Naive thymus-derived CD4-positive, alpha-beta T cell (primary cell): ENCODE measurements at regions not wholly inside any gene's neighbourhood (a gene's known extent, or its start where the extent isn't known, plus 50 kb on each side); places are given as distances from the start of the nearest gene placed in this dataset.

Experiments
- ATAC-seq: fragments of 150-1000 bp; cut with Tn5 transposase; 2 replicates; pipeline ENCODE4 v1.10.0; 2021; ENCODE audit warnings: mild to moderate bottlenecking, moderate library complexity
- CTCF ChIA-PET: fragments of 350-600 bp; sonication (Branson Sonifier 250); formaldehyde crosslinking; loops from one replicate; lab custom pipeline; 2021; ENCODE audit warnings: antibody characterized with exemption; lab: Charles Lee
- POLR2A ChIA-PET: fragments of 350-600 bp; sonication (Branson Sonifier 250); formaldehyde crosslinking; loops from one replicate; lab custom pipeline; 2021; ENCODE audit warnings: antibody characterized with exemption, inconsistent platforms; lab: Charles Lee
- DNase-seq, 9 donors: peaks; one replicate each; pipeline versions ENCODE4 v3.0.0 to v3.0.0-alpha.2; 2020 to 2022; ENCODE audit warnings: mixed read lengths in 1 of 9
- H3K27ac ChIP-seq: one replicate; pipeline ENCODE4 v1.7.0; 2013; ENCODE audit warnings: mild to moderate bottlenecking, low read depth, low read length, moderate library complexity
- H3K27me3 ChIP-seq, 2 donors: one replicate each; pipeline ENCODE4 v1.7.0; 2013; ENCODE audit warnings: low read length in 2 of 2, mild to moderate bottlenecking in 2 of 2, moderate library complexity in 2 of 2; ENCODE audit not compliant: control insufficient read depth in 2 of 2, insufficient read depth in 2 of 2
- H3K36me3 ChIP-seq, 3 experiments: 1 replicate in 2 of 3; 2 replicates in 1 of 3; pipeline ENCODE4 v1.7.0; 2013; ENCODE audit warnings: low read length in 3 of 3, mild to moderate bottlenecking in 3 of 3, moderate library complexity in 1 of 3; ENCODE audit not compliant: insufficient read depth in 3 of 3, control insufficient read depth in 2 of 3
- H3K4me1 ChIP-seq, 2 donors: one replicate each; pipeline ENCODE4 v1.7.0; 2013; ENCODE audit warnings: low read length in 2 of 2, mild to moderate bottlenecking in 2 of 2, moderate library complexity in 1 of 2; ENCODE audit not compliant: control insufficient read depth in 2 of 2, insufficient read depth in 2 of 2
- H3K4me3 ChIP-seq: 2 replicates; pipeline ENCODE4 v1.7.0; 2013; ENCODE audit warnings: mild to moderate bottlenecking, low read length
- H3K9me3 ChIP-seq, 3 experiments: 1 replicate in 2 of 3; 2 replicates in 1 of 3; pipeline ENCODE4 v1.7.0; 2013; ENCODE audit warnings: low read length in 3 of 3; ENCODE audit not compliant: control insufficient read depth in 2 of 3
- H3K27ac Mint-ChIP-seq, 9 donors: one replicate each; pipeline ENCODE4 v1.8.0; 2020 to 2022; ENCODE audit warnings: mixed read lengths in 9 of 9, mild to moderate bottlenecking in 8 of 9, moderate library complexity in 5 of 9, inconsistent platforms in 2 of 9
- H3K27me3 Mint-ChIP-seq, 5 donors: one replicate each; pipeline ENCODE4 v1.8.0; 2021 to 2022; ENCODE audit warnings: mixed read lengths in 5 of 5, mild to moderate bottlenecking in 1 of 5
- H3K36me3 Mint-ChIP-seq, 5 donors: one replicate each; pipeline ENCODE4 v1.8.0; 2020 to 2022; ENCODE audit warnings: mixed read lengths in 5 of 5, mild to moderate bottlenecking in 3 of 5, inconsistent platforms in 1 of 5
- H3K4me1 Mint-ChIP-seq, 7 donors: one replicate each; pipeline ENCODE4 v1.8.0; 2020 to 2022; ENCODE audit warnings: mixed read lengths in 7 of 7, mild to moderate bottlenecking in 3 of 7, inconsistent platforms in 1 of 7
- H3K4me3 Mint-ChIP-seq, 10 donors: one replicate each; pipeline ENCODE4 v1.8.0; 2020 to 2022; ENCODE audit warnings: mild to moderate bottlenecking in 10 of 10, mixed read lengths in 10 of 10, moderate library complexity in 6 of 10, inconsistent platforms in 2 of 10
- H3K9me3 Mint-ChIP-seq, 11 donors: one replicate each; pipeline ENCODE4 v1.8.0; 2020 to 2022; ENCODE audit warnings: mixed read lengths in 11 of 11, mild to moderate bottlenecking in 4 of 11, inconsistent platforms in 1 of 11, moderate library complexity in 1 of 11
- intact Hi-C, 2 donors: fragments of 100-400 bp; cut with micrococcal nuclease; formaldehyde crosslinking; loops; one replicate each; pipeline ENCODE4 v1.15.1; 2023

GRCh38 chr2:203596183-203596582, 61.1 kb upstream of the RAPH1 start:
- H3K4me1 Mint-ChIP-seq: peaks cover 0 to 39% (median 6%) of the 10 kb centered on the region in 7 donors
- Histone ChIP-seq H3K9me3 (no peaks in the 10 kb centered on the region), H3K27ac (no peak overlapping the region), H3K36me3 (no peaks in the 10 kb centered on the region), H3K4me3 (no peak overlapping the region), H3K4me1 (no peaks in the 10 kb centered on the region), H3K27me3 (no peaks in the 10 kb centered on the region)
- no peaks in the 10 kb centered on the region for H3K9me3 Mint-ChIP-seq
- CTCF ChIA-PET: interaction anchor here (0.5 kb wide), 1 partner anchor 1720 kb away, joined by 3 read pairs; no protein-coding TSS in a partner anchor
- peaks cover 0 to 51% (median 5%) of the 10 kb centered on the region in 5 donors for H3K27me3 Mint-ChIP-seq
- H3K27ac Mint-ChIP-seq: no peak overlapping the region
- intact Hi-C loops: loop anchor here (5.0 kb wide), 1 partner anchor 111 kb away; the partner anchor contains the start of gene CD28 (in 2 of the 2)
- DNase-seq (no peak), ATAC-seq (no peak)
- POLR2A ChIA-PET: no interaction called here
- H3K36me3 Mint-ChIP-seq: peaks cover 0 to 6% (median 0%) of the 10 kb centered on the region in 5 donors
- peak overlapping the region in 1 of 10 donors; percentile 21 for H3K4me3 Mint-ChIP-seq

- DNase-seq (no peak), ATAC-seq (no peak)
- H3K27me3 ChIP-seq: no peaks in the 10 kb centered on the region
- H3K9me3 ChIP-seq: no peaks in the 10 kb centered on the region
- no peaks in the 10 kb centered on the region for H3K36me3 ChIP-seq
- H3K27ac ChIP-seq: no peak overlapping the region
- Mint-ChIP-seq H3K9me3 (no peaks in the 10 kb centered on the region), H3K36me3 (peaks cover 0 to 6% (median 0%) of the 10 kb centered on the region in 5 donors), H3K4me1 (peaks cover 0 to 36% (median 4%) of the 10 kb centered on the region in 7 donors), H3K27ac (no peak overlapping the region), H3K4me3 (peak overlapping the region in 1 of 10 donors; percentile 35), H3K27me3 (peaks cover 0 to 56% (median 5%) of the 10 kb centered on the region in 5 donors)
- ChIA-PET POLR2A (interaction anchor here (0.6 kb wide), 1 partner anchor 43 kb away, joined by 4 read pairs; no protein-coding TSS in a partner anchor), CTCF (no interaction called here)
- H3K4me1 ChIP-seq: no peaks in the 10 kb centered on the region
- no peak overlapping the region for H3K4me3 ChIP-seq
- intact Hi-C loops: loop anchor here (5.0 kb wide), 1 partner anchor 108 kb away; the partner anchor contains the start of gene CD28 (in 2 of the 2)
Observed at GRCh38 chr2:203599509-203599908, 64.4 kb upstream of the RAPH1 start.

GRCh38 chr2:203600286-203600685, 65.2 kb upstream of the RAPH1 start:
- DNase-seq: no peak
- ChIA-PET POLR2A (interaction anchor here (0.6 kb wide), 1 partner anchor 94 kb away, joined by 3 read pairs; no protein-coding TSS in a partner anchor), CTCF (interaction anchor here (0.6 kb wide), 1 partner anchor 57 kb away, joined by 4 read pairs; no protein-coding TSS in a partner anchor)
- peaks cover 0 to 53% (median 5%) of the 10 kb centered on the region in 5 donors for H3K27me3 Mint-ChIP-seq
- intact Hi-C loops: no loop called here
- H3K9me3 Mint-ChIP-seq: no peaks in the 10 kb centered on the region
- no peak overlapping the region for H3K27ac Mint-ChIP-seq
- H3K4me1 Mint-ChIP-seq: peaks cover 0 to 32% (median 4%) of the 10 kb centered on the region in 7 donors
- Histone ChIP-seq H3K27me3 (no peaks in the 10 kb centered on the region), H3K4me3 (no peak overlapping the region), H3K36me3 (no peaks in the 10 kb centered on the region), H3K27ac (no peak overlapping the region), H3K9me3 (no peaks in the 10 kb centered on the region), H3K4me1 (no peaks in the 10 kb centered on the region)
- no peak for ATAC-seq
- no peak overlapping the region for H3K4me3 Mint-ChIP-seq
- H3K36me3 Mint-ChIP-seq: peaks cover 0 to 6% (median 0%) of the 10 kb centered on the region in 5 donors

- Histone ChIP-seq H3K27me3 (no peaks in the 10 kb centered on the region), H3K36me3 (no peaks in the 10 kb centered on the region), H3K4me3 (no peak overlapping the region), H3K9me3 (no peaks in the 10 kb centered on the region), H3K4me1 (no peaks in the 10 kb centered on the region), H3K27ac (no peak overlapping the region)
- peaks cover 0 to 16% (median 0%) of the 10 kb centered on the region in 7 donors for H3K4me1 Mint-ChIP-seq
- H3K36me3 Mint-ChIP-seq: no peaks in the 10 kb centered on the region
- peaks cover 0 to 50% (median 0%) of the 10 kb centered on the region in 5 donors for H3K27me3 Mint-ChIP-seq
- DNase-seq (no peak), ATAC-seq (no peak)
- H3K4me3 Mint-ChIP-seq: no peak overlapping the region
- H3K27ac Mint-ChIP-seq: no peak overlapping the region
- intact Hi-C loops: no loop called here
- ChIA-PET CTCF (no interaction called here), POLR2A (interaction anchor here (0.7 kb wide), 1 partner anchor 12 kb away, joined by 3 read pairs; no protein-coding TSS in a partner anchor)
- H3K9me3 Mint-ChIP-seq: no peaks in the 10 kb centered on the region
Observed at GRCh38 chr2:203603456-203604389, 68.6 kb upstream of the RAPH1 start.

- no peaks in the 10 kb centered on the region for H3K4me1 ChIP-seq
- no peak overlapping the region for H3K27ac Mint-ChIP-seq
- no peak overlapping the region for H3K4me3 ChIP-seq
- ATAC-seq (no peak), DNase-seq (no peak)
- H3K36me3 ChIP-seq: no peaks in the 10 kb centered on the region
- no peaks in the 10 kb centered on the region for H3K36me3 Mint-ChIP-seq
- H3K4me1 Mint-ChIP-seq: peaks cover 0 to under 1% (median 0%) of the 10 kb centered on the region in 7 donors
- peaks cover 0 to 47% (median 0%) of the 10 kb centered on the region in 5 donors for H3K27me3 Mint-ChIP-seq
- ChIA-PET POLR2A (no interaction called here), CTCF (no interaction called here)
- H3K27me3 ChIP-seq: no peaks in the 10 kb centered on the region
- no peaks in the 10 kb centered on the region for H3K9me3 Mint-ChIP-seq
- no peaks in the 10 kb centered on the region for H3K9me3 ChIP-seq
- no peak overlapping the region for H3K27ac ChIP-seq
- H3K4me3 Mint-ChIP-seq: no peak overlapping the region
- intact Hi-C loops: no loop called here
Observed at GRCh38 chr2:203605302-203605701, 70.2 kb upstream of the RAPH1 start.

- H3K27me3 ChIP-seq: no peaks in the 10 kb centered on the region
- H3K4me3 Mint-ChIP-seq: no peak overlapping the region
- no peaks in the 10 kb centered on the region for H3K4me1 Mint-ChIP-seq
- H3K4me1 ChIP-seq: no peaks in the 10 kb centered on the region
- peaks cover 0 to 48% (median 0%) of the 10 kb centered on the region in 5 donors for H3K27me3 Mint-ChIP-seq
- H3K27ac Mint-ChIP-seq: no peak overlapping the region
- CTCF ChIA-PET: no interaction called here
- no peaks in the 10 kb centered on the region for H3K36me3 Mint-ChIP-seq
- no peak overlapping the region for H3K4me3 ChIP-seq
- intact Hi-C loops: no loop called here
- POLR2A ChIA-PET: no interaction called here
- no peak overlapping the region for H3K27ac ChIP-seq
- no peaks in the 10 kb centered on the region for H3K9me3 ChIP-seq
- DNase-seq (no peak), ATAC-seq (no peak)
- no peaks in the 10 kb centered on the region for H3K9me3 Mint-ChIP-seq
- H3K36me3 ChIP-seq: no peaks in the 10 kb centered on the region
Observed at GRCh38 chr2:203606051-203606450, 71.0 kb upstream of the RAPH1 start.
